ENCODE measurements at regions not wholly inside any gene's neighbourhood (a gene's known extent, or its start where the extent isn't known, plus 50 kb on each side); places are given as distances from the start of the nearest gene placed in this dataset.
"Not testable (repeated sequence)": the region's sequence is repeated elsewhere in the genome, so short reads cannot be mapped to it uniquely, and the experiment has no call there.

DNA sequence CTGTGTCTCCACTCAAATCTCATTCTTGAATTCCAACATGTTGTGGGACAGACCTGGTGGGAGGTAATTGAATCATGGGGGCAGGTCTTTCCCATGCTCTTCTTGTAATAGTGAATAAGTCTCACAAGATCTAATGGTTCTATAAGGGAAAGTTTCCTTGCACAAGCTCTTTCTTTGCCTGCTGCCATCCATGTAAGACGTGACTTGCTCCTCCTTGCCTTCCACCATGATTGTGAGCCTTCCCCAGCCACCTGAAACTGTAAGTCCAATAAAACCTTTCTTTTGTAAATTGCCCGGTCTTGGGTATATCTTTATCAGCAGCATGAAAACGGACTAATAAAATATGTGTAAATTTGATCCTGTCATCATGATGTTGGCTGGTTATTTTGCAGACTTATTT, 471.9 kb downstream of the JRKL start:
- TF ChIP-seq EZH2phosphoT487 (IDR thresholded peaks at IDR 0.05; ENCODE audit: borderline replicate concordance, low read length): not testable (repeated sequence)
- TF ChIP-seq, protein P1, sequence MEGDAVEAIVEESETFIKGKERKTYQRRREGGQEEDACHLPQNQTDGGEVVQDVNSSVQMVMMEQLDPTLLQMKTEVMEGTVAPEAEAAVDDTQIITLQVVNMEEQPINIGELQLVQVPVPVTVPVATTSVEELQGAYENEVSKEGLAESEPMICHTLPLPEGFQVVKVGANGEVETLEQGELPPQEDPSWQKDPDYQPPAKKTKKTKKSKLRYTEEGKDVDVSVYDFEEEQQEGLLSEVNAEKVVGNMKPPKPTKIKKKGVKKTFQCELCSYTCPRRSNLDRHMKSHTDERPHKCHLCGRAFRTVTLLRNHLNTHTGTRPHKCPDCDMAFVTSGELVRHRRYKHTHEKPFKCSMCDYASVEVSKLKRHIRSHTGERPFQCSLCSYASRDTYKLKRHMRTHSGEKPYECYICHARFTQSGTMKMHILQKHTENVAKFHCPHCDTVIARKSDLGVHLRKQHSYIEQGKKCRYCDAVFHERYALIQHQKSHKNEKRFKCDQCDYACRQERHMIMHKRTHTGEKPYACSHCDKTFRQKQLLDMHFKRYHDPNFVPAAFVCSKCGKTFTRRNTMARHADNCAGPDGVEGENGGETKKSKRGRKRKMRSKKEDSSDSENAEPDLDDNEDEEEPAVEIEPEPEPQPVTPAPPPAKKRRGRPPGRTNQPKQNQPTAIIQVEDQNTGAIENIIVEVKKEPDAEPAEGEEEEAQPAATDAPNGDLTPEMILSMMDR (IDR thresholded peaks at IDR 0.05; ENCODE audit: low read depth, low read length, poor library complexity, severe bottlenecking): not testable (repeated sequence)
